AG04449 (cell line): ENCODE measurements at regions not wholly inside any gene's neighbourhood (a gene's known extent, or its start where the extent isn't known, plus 50 kb on each side); places are given as distances from the start of the nearest gene placed in this dataset.

ENCODE experiments used
- CTCF ChIA-PET: fragments of 350-600 bp; formaldehyde crosslinking; extraction: SDS; loops from one replicate; lab custom pipeline; 2021; ENCODE audit warnings: antibody characterized with exemption; lab: Yijun Ruan, JAX
- POLR2A ChIA-PET: fragments of 400-600, 350-600 bp; formaldehyde crosslinking; extraction: SDS; loops from one replicate; lab custom pipeline; 2020; ENCODE audit warnings: antibody characterized with exemption, inconsistent platforms; lab: Yijun Ruan, JAX
- DNase-seq: peaks from one replicate; pipeline ENCODE4 v3.0.0-alpha.2; 2010; ENCODE audit warnings: low read depth, low spot score
- H3K4me3 ChIP-seq: 2 replicates; pipeline ENCODE4 v1.5.1; 2011; ENCODE audit warnings: low read depth, mild to moderate bottlenecking, control low read depth, low read length
- CTCF ChIP-seq: IDR thresholded peaks from one replicate; pipeline ENCODE4 v1.5.1; 2011; ENCODE audit warnings: mild to moderate bottlenecking, moderate library complexity, low read length, control low read depth, inconsistent platforms; ENCODE audit not compliant: insufficient read depth; ENCODE audit errors: missing control alignments

- no peak for DNase-seq
- no peak overlapping the region for H3K4me3 ChIP-seq
- CTCF ChIA-PET, result no interaction called here
- POLR2A ChIA-PET, result interaction anchor here (0.7 kb wide), 1 partner anchor 10 kb away, joined by 4 read pairs; no protein-coding TSS in a partner anchor
- no peak for TF ChIP-seq CTCF
Observed at GRCh38 chr14:89615421-89615820, 198.4 kb upstream of the FOXN3 start.

GRCh38 chr14:89614009-89614691, 197.1 kb upstream of the FOXN3 start:
- ChIA-PET POLR2A (no interaction called here), CTCF (no interaction called here)
- DNase-seq, result no peak
- TF ChIP-seq CTCF, result no peak
- no peak overlapping the region for H3K4me3 ChIP-seq

GRCh38 chr14:89613260-89614008, 196.4 kb upstream of the FOXN3 start:
- ChIA-PET CTCF (no interaction called here), POLR2A (no interaction called here)
- no peak overlapping the region for H3K4me3 ChIP-seq
- no peak for TF ChIP-seq CTCF
- no peak for DNase-seq

- DNase-seq, result no peak
- POLR2A ChIA-PET, result no interaction called here
- no peak overlapping the region for H3K4me3 ChIP-seq
- CTCF ChIA-PET, result no interaction called here
- TF ChIP-seq CTCF, result no peak
Observed at GRCh38 chr14:89609500-89610100, 192.6 kb upstream of the FOXN3 start.

GRCh38 chr14:89607453-89607852, 190.4 kb upstream of the FOXN3 start:
- DNase-seq, result no peak
- CTCF ChIA-PET, result no interaction called here
- H3K4me3 ChIP-seq, result no peak overlapping the region
- POLR2A ChIA-PET, result no interaction called here
- TF ChIP-seq CTCF, result no peak

- TF ChIP-seq CTCF, result no peak
- ChIA-PET POLR2A (no interaction called here), CTCF (interaction anchor here (0.9 kb wide), 1 partner anchor 29 kb away, joined by 3 read pairs; no protein-coding TSS in a partner anchor)
- DNase-seq, result no peak
- H3K4me3 ChIP-seq, result no peak overlapping the region
Observed at GRCh38 chr14:89603938-89604480, 187.0 kb upstream of the FOXN3 start.
